Activated CD4-positive, alpha-beta T cell treated with anti-CD3 and anti-CD28 coated beads, Interleukin-2, amount 10 ng/mL, durations not matched to agents 7 days and 5 days (primary cell): ENCODE measurements at regions not wholly inside any gene's neighbourhood (a gene's known extent, or its start where the extent isn't known, plus 50 kb on each side); places are given as distances from the start of the nearest gene placed in this dataset.

Source experiments
- CTCF ChIA-PET: fragments of 350-600 bp; sonication (Branson Sonifier 250); formaldehyde crosslinking; loops from one replicate; lab custom pipeline; 2021; ENCODE audit warnings: antibody characterized with exemption; lab: Charles Lee
- POLR2A ChIA-PET: fragments of 350-600 bp; sonication (Branson Sonifier 250); formaldehyde crosslinking; loops from one replicate; lab custom pipeline; 2021; ENCODE audit warnings: antibody characterized with exemption; lab: Charles Lee
- DNase-seq: peaks from one replicate; pipeline ENCODE4 v3.0.0-alpha.2; 2020
- H3K27ac Mint-ChIP-seq: one replicate; pipeline ENCODE4 v1.8.0; 2021; ENCODE audit warnings: mild to moderate bottlenecking, moderate library complexity, mixed read lengths
- H3K27me3 Mint-ChIP-seq: one replicate; pipeline ENCODE4 v1.8.0; 2021; ENCODE audit warnings: mixed read lengths
- H3K36me3 Mint-ChIP-seq: one replicate; pipeline ENCODE4 v1.8.0; 2021; ENCODE audit warnings: low read depth, mixed read lengths
- H3K4me1 Mint-ChIP-seq: one replicate; pipeline ENCODE4 v1.8.0; 2021; ENCODE audit warnings: mixed read lengths
- H3K4me3 Mint-ChIP-seq: one replicate; pipeline ENCODE4 v1.8.0; 2021; ENCODE audit warnings: mild to moderate bottlenecking, moderate library complexity, mixed read lengths
- H3K9me3 Mint-ChIP-seq: one replicate; pipeline ENCODE4 v1.8.0; 2021; ENCODE audit warnings: mixed read lengths

DNA sequence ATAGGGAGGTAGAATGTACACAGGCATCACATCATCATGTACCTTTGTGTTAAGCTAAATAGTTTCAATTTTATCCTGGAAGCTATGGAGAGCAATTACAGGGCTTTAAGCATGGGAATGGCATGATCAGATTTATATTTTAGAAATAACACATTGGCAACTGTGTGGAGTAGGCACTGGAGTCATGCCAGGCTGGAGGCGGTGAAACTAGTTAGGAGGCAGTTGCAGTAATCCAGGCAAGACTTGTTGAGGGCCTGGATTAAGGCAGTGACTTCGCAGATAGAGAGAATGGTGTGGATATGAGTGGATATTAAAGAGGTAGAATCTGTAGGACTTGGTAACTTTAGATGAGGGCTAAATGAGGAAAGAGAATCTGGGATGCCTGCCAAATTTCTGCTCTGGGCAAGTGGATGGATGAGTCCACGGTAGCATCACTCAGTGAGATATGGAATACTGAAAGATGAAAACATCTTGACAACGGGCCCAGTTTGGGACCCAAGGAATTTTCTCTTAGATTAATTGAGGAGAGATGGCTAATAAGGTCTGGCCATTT lies 506.2 kb downstream of the FGF9 start:
- H3K9me3 Mint-ChIP-seq = peaks cover 2% of the 10 kb centered on the region
- no peaks in the 10 kb centered on the region for H3K36me3 Mint-ChIP-seq

GRCh38 chr13:22178878-22179277 lies 508.0 kb downstream of the FGF9 start:
- DNase-seq = no peak
- POLR2A ChIA-PET = no interaction called here
- Mint-ChIP-seq H3K4me1 (no peaks in the 10 kb centered on the region), H3K4me3 (no peak overlapping the region), H3K9me3 (peaks cover 2% of the 10 kb centered on the region), H3K27ac (no peak overlapping the region), H3K36me3 (no peaks in the 10 kb centered on the region), H3K27me3 (no peaks in the 10 kb centered on the region)
- CTCF ChIA-PET = no interaction called here

More for the DNA sequence above, 506.2 kb downstream of the FGF9 start:
- ChIA-PET POLR2A (no interaction called here), CTCF (no interaction called here)
- Mint-ChIP-seq H3K4me3 (no peak overlapping the region), H3K27ac (no peak overlapping the region), H3K4me1 (no peaks in the 10 kb centered on the region), H3K27me3 (no peaks in the 10 kb centered on the region)
- no peak for DNase-seq

DNA sequence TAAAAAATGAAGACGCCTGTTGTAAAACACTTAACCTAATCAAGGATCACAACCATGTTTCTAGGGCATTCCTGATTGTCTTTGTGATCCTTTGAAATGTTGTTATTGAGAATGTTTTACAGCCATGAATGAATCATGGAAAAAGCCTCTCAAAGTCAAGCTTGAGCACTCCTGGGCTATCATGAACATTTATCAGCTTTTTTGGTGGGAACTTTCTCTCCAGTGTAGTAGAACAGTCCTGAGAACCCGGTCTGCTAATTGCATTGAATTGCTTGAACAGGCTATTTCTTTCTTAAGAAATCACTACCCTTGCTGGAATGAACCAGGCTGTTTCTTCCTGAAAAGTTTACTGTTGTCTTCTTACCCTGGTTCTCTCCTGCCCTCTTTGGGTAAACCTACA lies 516.5 kb downstream of the FGF9 start:
- ChIA-PET CTCF (no interaction called here), POLR2A (no interaction called here)
- Mint-ChIP-seq H3K27me3 (no peaks in the 10 kb centered on the region), H3K27ac (no peak overlapping the region), H3K4me1 (no peaks in the 10 kb centered on the region), H3K4me3 (no peak overlapping the region), H3K9me3 (no peaks in the 10 kb centered on the region), H3K36me3 (no peaks in the 10 kb centered on the region)
- no peak for DNase-seq

DNA sequence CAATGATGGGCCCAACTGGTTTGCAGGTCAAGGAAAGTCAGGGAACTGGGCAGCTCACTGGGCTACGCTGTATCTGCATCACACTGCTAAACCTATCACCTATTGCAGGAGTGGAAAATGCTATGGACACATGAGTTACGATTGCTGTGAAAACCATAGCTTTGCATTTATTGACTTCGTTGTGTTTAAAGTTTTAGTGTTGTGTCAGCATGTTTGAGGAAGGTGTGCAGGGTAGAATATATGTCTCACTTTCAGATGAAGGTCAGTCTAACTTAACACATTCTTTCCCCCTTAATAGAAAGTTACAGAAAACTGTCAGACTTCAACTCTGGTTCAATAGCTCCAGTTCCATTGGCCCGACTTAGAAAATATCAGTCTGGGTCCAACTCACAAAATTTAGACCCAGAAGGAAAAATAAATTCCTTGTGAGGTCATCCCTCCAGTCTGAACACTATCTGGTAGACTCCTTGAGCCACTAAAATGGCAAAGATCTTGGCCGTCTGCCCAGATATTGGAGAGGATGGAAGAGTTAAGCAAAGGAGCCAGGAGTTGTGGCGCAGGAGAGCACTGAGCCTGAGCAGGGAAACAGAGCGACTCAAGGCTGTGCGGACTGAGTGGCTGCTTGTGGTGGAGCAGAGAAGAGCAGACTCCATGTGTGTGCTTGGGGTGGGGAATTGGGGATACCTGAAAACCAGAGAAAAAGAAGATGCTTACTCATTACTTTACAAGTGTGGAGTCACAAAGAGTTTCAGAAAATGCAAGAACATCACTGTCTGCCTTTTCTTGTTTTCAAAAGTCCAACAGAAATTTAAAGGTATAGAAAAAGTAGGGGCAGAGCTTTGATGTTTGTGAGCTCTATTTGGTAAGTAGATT lies 518.5 kb downstream of the FGF9 start:
- ChIA-PET CTCF (no interaction called here), POLR2A (no interaction called here)
- Mint-ChIP-seq H3K27ac (no peak overlapping the region), H3K9me3 (no peaks in the 10 kb centered on the region), H3K4me3 (no peak overlapping the region), H3K27me3 (no peaks in the 10 kb centered on the region), H3K36me3 (no peaks in the 10 kb centered on the region), H3K4me1 (no peaks in the 10 kb centered on the region)
- DNase-seq = no peak

GRCh38 chr13:22193070-22193469 lies 522.2 kb downstream of the FGF9 start:
- H3K27me3 Mint-ChIP-seq = no peaks in the 10 kb centered on the region
- no peaks in the 10 kb centered on the region for H3K36me3 Mint-ChIP-seq
- no peaks in the 10 kb centered on the region for H3K9me3 Mint-ChIP-seq
- H3K4me3 Mint-ChIP-seq = no peak overlapping the region
- H3K27ac Mint-ChIP-seq = no peak overlapping the region
- no peaks in the 10 kb centered on the region for H3K4me1 Mint-ChIP-seq
- CTCF ChIA-PET = interaction anchor here (0.6 to 0.7 kb wide), 2 partner anchors 94 to 505 kb away, joined by 3 to 4 read pairs; no protein-coding TSS in a partner anchor
- DNase-seq = no peak
- POLR2A ChIA-PET = interaction anchor here (0.6 kb wide), 1 partner anchor 177 kb away, joined by 3 read pairs; no protein-coding TSS in a partner anchor

- Mint-ChIP-seq H3K9me3 (no peaks in the 10 kb centered on the region), H3K27ac (no peak overlapping the region), H3K36me3 (no peaks in the 10 kb centered on the region), H3K4me1 (no peaks in the 10 kb centered on the region), H3K27me3 (no peaks in the 10 kb centered on the region), H3K4me3 (no peak overlapping the region)
- DNase-seq = no peak
- ChIA-PET CTCF (no interaction called here), POLR2A (no interaction called here)
Measured at GRCh38 chr13:22194106-22194805, 523.4 kb downstream of the FGF9 start.

DNA sequence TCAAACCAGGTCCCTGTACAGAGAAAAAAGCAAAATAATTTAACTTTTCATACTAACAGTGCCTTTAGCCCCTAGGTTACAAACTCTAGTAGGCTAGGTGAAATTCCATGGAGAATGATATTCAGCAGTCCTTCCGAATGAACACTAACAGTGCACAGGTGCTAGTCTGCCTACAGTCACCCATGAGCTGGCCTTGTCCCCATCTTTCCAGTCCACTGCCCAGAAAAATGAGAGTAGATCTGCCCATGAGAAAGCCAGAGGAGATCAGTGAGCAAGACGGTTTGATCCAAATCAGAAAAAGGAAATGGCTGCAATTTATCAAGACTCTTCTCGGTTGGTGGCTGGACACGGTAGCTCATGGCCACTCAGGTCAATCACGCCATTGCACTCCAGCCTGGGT lies 524.9 kb downstream of the FGF9 start:
- ChIA-PET CTCF (no interaction called here), POLR2A (no interaction called here)
- no peak overlapping the region for H3K27ac Mint-ChIP-seq
- H3K4me1 Mint-ChIP-seq = no peaks in the 10 kb centered on the region
- no peaks in the 10 kb centered on the region for H3K27me3 Mint-ChIP-seq
- DNase-seq = no peak
- H3K9me3 Mint-ChIP-seq = no peaks in the 10 kb centered on the region
- no peaks in the 10 kb centered on the region for H3K36me3 Mint-ChIP-seq
- H3K4me3 Mint-ChIP-seq = no peak overlapping the region

DNA sequence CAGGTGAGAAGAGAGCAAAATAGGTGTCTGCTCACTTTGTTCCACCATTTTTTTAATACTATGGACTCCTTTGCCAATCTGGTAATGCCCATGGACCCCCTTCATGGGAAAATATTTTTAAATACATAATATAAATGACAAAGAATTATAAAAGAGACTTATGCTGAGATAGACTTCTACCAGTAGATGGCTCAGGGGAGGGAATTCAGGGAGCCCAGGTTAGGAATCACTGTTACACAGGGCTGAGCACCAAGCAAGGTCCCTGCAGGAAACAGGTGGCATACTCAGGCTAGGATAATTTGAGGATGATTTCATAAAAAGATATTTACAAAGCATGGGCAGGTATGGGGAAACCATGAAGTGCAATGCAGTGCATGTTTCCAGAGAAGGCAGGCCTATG lies 525.9 kb downstream of the FGF9 start:
- Mint-ChIP-seq H3K36me3 (no peaks in the 10 kb centered on the region), H3K9me3 (no peaks in the 10 kb centered on the region), H3K27ac (no peak overlapping the region), H3K27me3 (no peaks in the 10 kb centered on the region), H3K4me1 (no peaks in the 10 kb centered on the region), H3K4me3 (no peak overlapping the region)
- ChIA-PET POLR2A (no interaction called here), CTCF (no interaction called here)
- DNase-seq = no peak

GRCh38 chr13:22198001-22198400 lies 527.1 kb downstream of the FGF9 start:
- Mint-ChIP-seq H3K36me3 (no peaks in the 10 kb centered on the region), H3K4me3 (no peak overlapping the region), H3K9me3 (no peaks in the 10 kb centered on the region), H3K4me1 (no peaks in the 10 kb centered on the region), H3K27me3 (no peaks in the 10 kb centered on the region), H3K27ac (no peak overlapping the region)
- ChIA-PET POLR2A (no interaction called here), CTCF (no interaction called here)
- DNase-seq = no peak

GRCh38 chr13:22198641-22199217 lies 527.9 kb downstream of the FGF9 start:
- H3K4me3 Mint-ChIP-seq = no peak overlapping the region
- CTCF ChIA-PET = no interaction called here
- DNase-seq = no peak
- H3K9me3 Mint-ChIP-seq = no peaks in the 10 kb centered on the region
- no peaks in the 10 kb centered on the region for H3K27me3 Mint-ChIP-seq
- H3K36me3 Mint-ChIP-seq = no peaks in the 10 kb centered on the region
- H3K27ac Mint-ChIP-seq = no peak overlapping the region
- POLR2A ChIA-PET = no interaction called here
- H3K4me1 Mint-ChIP-seq = no peaks in the 10 kb centered on the region

- DNase-seq = no peak
- no peak overlapping the region for H3K27ac Mint-ChIP-seq
- H3K4me3 Mint-ChIP-seq = no peak overlapping the region
- H3K9me3 Mint-ChIP-seq = no peaks in the 10 kb centered on the region
- H3K27me3 Mint-ChIP-seq = no peaks in the 10 kb centered on the region
- ChIA-PET POLR2A (no interaction called here), CTCF (no interaction called here)
- H3K36me3 Mint-ChIP-seq = no peaks in the 10 kb centered on the region
- H3K4me1 Mint-ChIP-seq = no peaks in the 10 kb centered on the region
Measured at GRCh38 chr13:22200440-22200839, 529.6 kb downstream of the FGF9 start.

DNA sequence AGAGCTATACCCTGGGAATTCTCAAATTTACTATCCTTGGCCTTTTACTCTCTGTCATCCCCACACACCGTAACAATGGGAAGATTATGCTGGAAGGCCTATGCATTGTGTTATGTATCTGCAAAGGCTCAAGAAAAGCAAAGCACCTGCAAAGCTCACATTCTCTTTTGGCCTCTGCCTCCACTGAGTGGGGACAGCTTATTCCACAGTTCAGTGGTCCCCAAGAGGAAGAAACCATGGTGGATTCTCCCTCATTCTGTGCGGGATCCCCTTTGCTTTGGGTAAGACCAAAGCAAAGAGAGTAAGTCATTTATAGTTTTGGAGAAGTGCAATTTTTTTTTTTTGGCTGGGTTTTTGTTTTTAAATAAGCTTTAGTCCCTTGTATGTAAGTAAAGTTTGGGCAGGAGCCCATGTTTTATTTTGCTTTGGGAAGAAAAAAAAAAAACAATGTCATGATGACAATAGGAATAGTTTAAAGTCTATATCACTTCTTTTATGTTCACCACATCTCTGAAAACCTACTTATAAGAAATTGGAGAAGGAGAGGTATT lies 530.6 kb downstream of the FGF9 start:
- H3K27me3 Mint-ChIP-seq = no peaks in the 10 kb centered on the region
- H3K4me1 Mint-ChIP-seq = no peaks in the 10 kb centered on the region
- no peaks in the 10 kb centered on the region for H3K36me3 Mint-ChIP-seq
- no peak for DNase-seq
- CTCF ChIA-PET = interaction anchor here (0.7 kb wide), 2 partner anchors 69 to 77 kb away, joined by 4 to 6 read pairs; no protein-coding TSS in a partner anchor
- H3K9me3 Mint-ChIP-seq = no peaks in the 10 kb centered on the region
- no peak overlapping the region for H3K27ac Mint-ChIP-seq
- POLR2A ChIA-PET = no interaction called here
- no peak overlapping the region for H3K4me3 Mint-ChIP-seq
